Transverse colon (tissue), 4 donors: ENCODE measurements at regions not wholly inside any gene's neighbourhood (a gene's known extent, or its start where the extent isn't known, plus 50 kb on each side); places are given as distances from the start of the nearest gene placed in this dataset.

Source experiments
- DNase-seq: peaks from one replicate; pipeline ENCODE4 v3.0.0-alpha.2; 2019
- H3K27ac ChIP-seq, 4 donors: fragments of 200-600 bp; sonication (generic); 2 replicates each; pipeline ENCODE4 v1.5.1; 2016 to 2018; ENCODE audit warnings: inconsistent platforms in 4 of 4
- H3K27me3 ChIP-seq: fragments of 200-600 bp; sonication (generic); 2 replicates; pipeline ENCODE4 v1.5.1; 2017; ENCODE audit warnings: inconsistent platforms
- H3K36me3 ChIP-seq, 4 donors: fragments of 200-600 bp; sonication (generic); 2 replicates each; pipeline ENCODE4 v1.5.1; 2017 to 2019; ENCODE audit warnings: inconsistent platforms in 4 of 4
- H3K4me1 ChIP-seq, 4 donors: fragments of 200-600 bp; sonication (generic); 2 replicates each; pipeline ENCODE4 v1.5.1; 2017 to 2020; ENCODE audit warnings: inconsistent platforms in 4 of 4
- H3K4me3 ChIP-seq, 4 donors: fragments of 200-600 bp; sonication (generic); 1 replicate in 1 of 4; 2 replicates in 3 of 4; pipeline versions ENCODE4 v1.5.1 to v1.6.1; 2017 to 2019; ENCODE audit warnings: inconsistent platforms in 4 of 4
- H3K9me3 ChIP-seq, 2 donors: fragments of 200-600 bp; sonication (generic); 2 replicates each; pipeline ENCODE4 v1.5.1; 2017 to 2019; ENCODE audit warnings: inconsistent platforms in 2 of 2
- CTCF ChIP-seq, 5 experiments: fragments of 200-600 bp in 3 of 5; fragments of 450-650 bp in 2 of 5; sonication (generic) in 3 of 5; IDR thresholded peaks; 1 replicate in 2 of 5; 2 replicates in 3 of 5; pipeline ENCODE4 v1.5.1; 2016 to 2017; ENCODE audit warnings: antibody characterized with exemption in 5 of 5, inconsistent platforms in 3 of 5, mild to moderate bottlenecking in 2 of 5, moderate library complexity in 1 of 5
- EP300 ChIP-seq: sonication (generic); formaldehyde crosslinking; IDR thresholded peaks from one replicate; pipeline ENCODE4 v1.6.1; 2017; ENCODE audit warnings: antibody characterized with exemption, low read depth
- POLR2A ChIP-seq: fragments of 450-650 bp; IDR thresholded peaks from one replicate; pipeline ENCODE4 v1.6.1; 2016; ENCODE audit warnings: antibody characterized with exemption, mild to moderate bottlenecking, moderate library complexity
- POLR2AphosphoS5 ChIP-seq, 3 donors: sonication (generic); formaldehyde crosslinking; IDR thresholded peaks; one replicate each; pipeline ENCODE4 v1.6.1; 2016; ENCODE audit warnings: antibody characterized with exemption in 3 of 3
- WGBS, 2 donors: methylation state at CpG; one replicate each; pipeline ENCODE4 v1.1.5; 2018; ENCODE audit warnings: low coverage in 1 of 2; 5-methylcytosine and 5-hydroxymethylcytosine counted together
- in situ Hi-C, 4 donors: fragments of 200-750 bp; cut with MboI; loops; one replicate each; pipeline versions ENCODE4 v1.15.0 to v1.15.1; 2017; ENCODE audit warnings: low sequenced_read_pairs in 3 of 4, low pct_ligation_motif_present in 1 of 4, low pct_unique_long_range_greater_than_20kb in 1 of 4
- intact Hi-C: fragments of 100-400 bp; cut with DNase I; formaldehyde crosslinking; loops from one replicate; pipeline ENCODE4 v1.15.1; 2023; ENCODE audit warnings: low total_unique reads

GRCh38 chr6:120083186-120083585 is 733.6 kb upstream of the MAN1A1 start:
- in situ Hi-C loops (no loop called here), intact Hi-C loops (no loop called here)
- no peaks in the 10 kb centered on the region for H3K36me3 ChIP-seq
- H3K4me3 ChIP-seq: no peak overlapping the region
- TF ChIP-seq POLR2A (no peak), EP300 (no peak), POLR2AphosphoS5 (IDR thresholded peaks at IDR 0.05) (no peak), CTCF (IDR thresholded peaks at IDR 0.05) (no peak)
- no peak overlapping the region for H3K27ac ChIP-seq
- DNase-seq: no peak
- no peaks in the 10 kb centered on the region for H3K27me3 ChIP-seq
- H3K9me3 ChIP-seq: no peaks in the 10 kb centered on the region
- 55 to 71% methylated on average over 5 of the region's 5 CpGs for WGBS, 2 donors
- no peaks in the 10 kb centered on the region for H3K4me1 ChIP-seq

GRCh38 chr6:120077489-120077888 is 727.9 kb upstream of the MAN1A1 start:
- WGBS, 2 donors: 0 to 29% methylated on average over 1 to 2 of the region's 2 CpGs
- TF ChIP-seq POLR2AphosphoS5 (IDR thresholded peaks at IDR 0.05) (no peak), EP300 (no peak), POLR2A (no peak), CTCF (IDR thresholded peaks at IDR 0.05) (no peak)

GRCh38 chr6:120058410-120058809 is 708.8 kb upstream of the MAN1A1 start:
- H3K36me3 ChIP-seq: no peaks in the 10 kb centered on the region
- no peak for TF ChIP-seq CTCF (IDR thresholded peaks at IDR 0.05)
- TF ChIP-seq POLR2A: no peak
- TF ChIP-seq EP300: no peak
- no peak for TF ChIP-seq POLR2AphosphoS5 (IDR thresholded peaks at IDR 0.05)
- H3K9me3 ChIP-seq: no peaks in the 10 kb centered on the region
- DNase-seq: no peak
- 7 to 38% methylated on average over 1 of the region's 1 CpG for WGBS, 2 donors
- intact Hi-C loops (no loop called here), in situ Hi-C loops (no loop called here)
- H3K4me3 ChIP-seq: no peak overlapping the region
- H3K27me3 ChIP-seq: no peaks in the 10 kb centered on the region
- H3K4me1 ChIP-seq: no peaks in the 10 kb centered on the region
- H3K27ac ChIP-seq: no peak overlapping the region

More at GRCh38 chr6:120077489-120077888, 727.9 kb upstream of the MAN1A1 start:
- intact Hi-C loops (no loop called here), in situ Hi-C loops (no loop called here)
- H3K9me3 ChIP-seq: no peaks in the 10 kb centered on the region
- H3K27me3 ChIP-seq: no peaks in the 10 kb centered on the region
- H3K36me3 ChIP-seq: no peaks in the 10 kb centered on the region
- no peak overlapping the region for H3K4me3 ChIP-seq
- no peaks in the 10 kb centered on the region for H3K4me1 ChIP-seq
- DNase-seq: no peak
- no peak overlapping the region for H3K27ac ChIP-seq

GRCh38 chr6:120056085-120056484 is 706.5 kb upstream of the MAN1A1 start:
- in situ Hi-C loops: no loop called here
- DNase-seq: no peak

More at GRCh38 chr6:120056085-120056484, 706.5 kb upstream of the MAN1A1 start:
- Histone ChIP-seq H3K4me3 (no peak overlapping the region), H3K36me3 (no peaks in the 10 kb centered on the region), H3K27me3 (no peaks in the 10 kb centered on the region), H3K27ac (no peak overlapping the region), H3K9me3 (no peaks in the 10 kb centered on the region), H3K4me1 (no peaks in the 10 kb centered on the region)
- 5 to 52% methylated on average over 4 to 7 of the region's 7 CpGs for WGBS, 2 donors
- TF ChIP-seq CTCF (IDR thresholded peaks at IDR 0.05): peak in 2 of 5 experiments; percentile 12 to 23
- no peak for TF ChIP-seq POLR2A
- intact Hi-C loops: no loop called here
